KMS-11 (cell line): ENCODE measurements at regions not wholly inside any gene's neighbourhood (a gene's known extent, or its start where the extent isn't known, plus 50 kb on each side); places are given as distances from the start of the nearest gene placed in this dataset.
"Not testable (repeated sequence)": the region's sequence is repeated elsewhere in the genome, so short reads cannot be mapped to it uniquely, and the experiment has no call there.

Source experiments
- H2AFZ ChIP-seq: fragments of 200-600 bp; sonication (generic); 2 replicates; pipeline ENCODE4 v1.6.1; 2016; ENCODE audit warnings: antibody characterized with exemption, mixed run types, low read depth
- H3K27ac ChIP-seq: fragments of 200-600 bp; sonication (generic); 2 replicates; pipeline ENCODE4 v1.6.1; 2016; ENCODE audit warnings: mild to moderate bottlenecking, mixed run types
- H3K27me3 ChIP-seq: fragments of 200-600 bp; sonication (generic); 2 replicates; pipeline ENCODE4 v1.6.1; 2017; ENCODE audit warnings: mild to moderate bottlenecking, low read depth, mixed run types, moderate library complexity; ENCODE audit not compliant: insufficient read depth
- H3K36me3 ChIP-seq: fragments of 200-600 bp; sonication (generic); 2 replicates; pipeline ENCODE4 v1.6.1; 2017; ENCODE audit warnings: mild to moderate bottlenecking, mixed run types; ENCODE audit not compliant: insufficient read depth
- H3K4me1 ChIP-seq: fragments of 200-600 bp; sonication (generic); 2 replicates; pipeline ENCODE4 v1.6.1; 2016; ENCODE audit warnings: mild to moderate bottlenecking, low read depth, mixed run types; ENCODE audit not compliant: poor library complexity, severe bottlenecking
- H3K4me2 ChIP-seq: fragments of 200-600 bp; sonication (generic); 2 replicates; pipeline ENCODE4 v1.7.0; 2016; ENCODE audit warnings: mild to moderate bottlenecking, mixed run types
- H3K4me3 ChIP-seq: fragments of 200-600 bp; sonication (generic); IDR thresholded peaks from 2 replicates; pipeline ENCODE4 v1.6.1; 2017; ENCODE audit warnings: low read depth, low read length, mixed read lengths; ENCODE audit not compliant: insufficient read depth
- H3K79me2 ChIP-seq: fragments of 200-600 bp; sonication (generic); 2 replicates; pipeline ENCODE4 v1.6.1; 2016; ENCODE audit warnings: low read depth, mixed run types; ENCODE audit not compliant: insufficient read depth
- H3K9ac ChIP-seq: fragments of 200-600 bp; sonication (generic); 2 replicates; pipeline ENCODE4 v1.6.1; 2016; ENCODE audit warnings: mild to moderate bottlenecking, mixed run types
- H4K20me1 ChIP-seq: fragments of 200-600 bp; sonication (generic); 2 replicates; pipeline ENCODE4 v1.6.1; 2016; ENCODE audit warnings: mild to moderate bottlenecking, mixed run types; ENCODE audit not compliant: insufficient read depth
- CTCF ChIP-seq: fragments of 200-600 bp; sonication (generic); conservative IDR thresholded peaks from 2 replicates; pipeline ENCODE4 v1.6.1; 2017; ENCODE audit warnings: low read depth, mild to moderate bottlenecking, antibody characterized with exemption, low read length, moderate library complexity, mixed read lengths

GRCh38 chr11:37264783-37265182 lies 666.7 kb upstream of the RAG2 start:
- no peaks in the 10 kb centered on the region for H4K20me1 ChIP-seq
- no peaks in the 10 kb centered on the region for H3K79me2 ChIP-seq
- H3K27me3 ChIP-seq = no peaks in the 10 kb centered on the region
- H3K4me2 ChIP-seq = no peak overlapping the region
- no peak overlapping the region for H3K27ac ChIP-seq
- TF ChIP-seq CTCF = no peak
- H3K36me3 ChIP-seq = no peaks in the 10 kb centered on the region
- no peak overlapping the region for H3K9ac ChIP-seq
- H2AFZ ChIP-seq = no peak overlapping the region
- no peaks in the 10 kb centered on the region for H3K4me1 ChIP-seq
- no peak overlapping the region for H3K4me3 ChIP-seq

GRCh38 chr11:37264060-37264459 lies 666.0 kb upstream of the RAG2 start:
- no peaks in the 10 kb centered on the region for H3K27me3 ChIP-seq
- H4K20me1 ChIP-seq = no peaks in the 10 kb centered on the region
- H3K9ac ChIP-seq = no peak overlapping the region
- no peaks in the 10 kb centered on the region for H3K36me3 ChIP-seq
- no peak overlapping the region for H2AFZ ChIP-seq
- H3K4me2 ChIP-seq = no peak overlapping the region
- no peak overlapping the region for H3K4me3 ChIP-seq
- TF ChIP-seq CTCF = no peak
- H3K4me1 ChIP-seq = no peaks in the 10 kb centered on the region
- no peak overlapping the region for H3K27ac ChIP-seq
- no peaks in the 10 kb centered on the region for H3K79me2 ChIP-seq

DNA sequence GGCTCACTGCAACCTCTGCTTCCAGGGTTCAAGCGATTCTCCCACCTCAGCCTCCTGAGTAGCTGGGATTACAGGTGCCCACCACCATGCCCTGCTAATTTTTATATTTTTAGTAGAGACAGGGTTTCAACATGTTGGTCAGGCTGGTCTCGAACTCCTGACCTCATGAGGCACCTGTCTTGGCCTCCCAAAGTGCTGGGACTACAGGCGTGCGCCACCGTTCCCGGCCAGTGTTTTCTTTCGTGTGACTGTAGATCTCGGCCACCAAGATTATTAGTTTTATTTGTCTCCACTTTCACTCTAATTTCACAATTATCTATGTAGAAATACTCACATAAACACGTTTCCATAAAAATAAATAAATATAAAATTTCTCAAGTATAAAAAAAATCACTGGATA lies 665.4 kb upstream of the RAG2 start:
- H4K20me1 ChIP-seq, H3K27ac ChIP-seq, H3K9ac ChIP-seq, H3K4me3 ChIP-seq, H2AFZ ChIP-seq, H3K4me2 ChIP-seq, H3K4me1 ChIP-seq, H3K27me3 ChIP-seq, H3K36me3 ChIP-seq, H3K79me2 ChIP-seq: not testable (repeated sequence)

DNA sequence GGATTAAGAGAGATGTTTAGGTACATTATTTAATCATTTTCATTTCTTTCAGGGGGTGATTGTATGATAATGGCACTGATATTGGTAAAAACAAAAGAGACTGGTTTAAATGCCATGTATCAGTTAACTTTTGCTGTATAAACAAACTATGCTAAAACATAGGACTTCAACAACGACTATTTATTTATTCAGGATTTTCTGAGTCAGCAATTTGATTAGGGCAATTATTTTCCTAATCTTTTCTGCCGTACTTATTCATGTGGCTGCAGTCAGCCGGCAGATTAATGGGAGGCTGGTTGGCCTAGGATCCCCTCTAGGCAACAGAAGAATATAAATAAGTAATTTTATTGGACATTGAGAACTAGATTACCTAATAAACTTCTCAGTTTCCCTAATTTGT lies 661.7 kb upstream of the RAG2 start:
- no peak overlapping the region for H3K4me2 ChIP-seq
- H3K4me1 ChIP-seq = no peaks in the 10 kb centered on the region
- H3K4me3 ChIP-seq = no peak overlapping the region
- H4K20me1 ChIP-seq = no peaks in the 10 kb centered on the region
- TF ChIP-seq CTCF = no peak
- H3K36me3 ChIP-seq = no peaks in the 10 kb centered on the region; the same call in 1 of the 2 replicates
- no peak overlapping the region for H2AFZ ChIP-seq
- no peak overlapping the region for H3K9ac ChIP-seq
- no peaks in the 10 kb centered on the region for H3K27me3 ChIP-seq
- no peaks in the 10 kb centered on the region for H3K79me2 ChIP-seq
- H3K27ac ChIP-seq = no peak overlapping the region

DNA sequence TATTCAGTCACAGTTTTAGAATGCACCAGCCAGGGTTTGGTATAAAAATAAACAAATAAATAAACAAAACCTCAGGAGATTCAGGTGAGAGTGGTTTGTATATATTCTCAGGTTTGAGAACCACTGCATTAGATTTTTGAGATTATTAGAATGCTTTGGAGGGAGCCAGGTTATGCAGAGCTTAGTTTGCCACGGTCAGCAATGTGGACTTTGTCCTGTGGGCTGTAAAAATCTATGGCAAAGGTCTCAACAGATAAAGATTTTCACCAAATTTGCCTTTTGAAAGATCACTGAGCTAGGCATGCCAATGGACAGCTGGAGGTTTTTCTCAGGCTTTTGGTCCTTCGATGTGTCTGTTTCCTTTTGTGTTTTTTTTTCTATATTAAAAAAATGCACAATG lies 650.1 kb upstream of the RAG2 start:
- Histone ChIP-seq H3K27me3 (no peaks in the 10 kb centered on the region), H3K79me2 (no peaks in the 10 kb centered on the region), H3K27ac (no peak overlapping the region), H4K20me1 (no peaks in the 10 kb centered on the region), H3K36me3 (no peaks in the 10 kb centered on the region), H3K9ac (no peak overlapping the region), H2AFZ (no peak overlapping the region), H3K4me2 (no peak overlapping the region), H3K4me1 (no peaks in the 10 kb centered on the region), H3K4me3 (no peak overlapping the region)
- no peak for TF ChIP-seq CTCF

GRCh38 chr11:37246092-37246491 lies 648.1 kb upstream of the RAG2 start:
- not testable (repeated sequence) for H3K36me3 ChIP-seq, H3K4me2 ChIP-seq, H3K4me3 ChIP-seq, H4K20me1 ChIP-seq, H3K9ac ChIP-seq, H3K4me1 ChIP-seq, H3K27me3 ChIP-seq, H2AFZ ChIP-seq, H3K27ac ChIP-seq, H3K79me2 ChIP-seq
